Coronary artery (tissue), 2 donors: ENCODE measurements at regions not wholly inside any gene's neighbourhood (a gene's known extent, or its start where the extent isn't known, plus 50 kb on each side); places are given as distances from the start of the nearest gene placed in this dataset.

Experiments used
- DNase-seq: peaks from one replicate; pipeline ENCODE4 v3.0.0-alpha.2; 2017; ENCODE audit warnings: low spot score
- H3K27ac ChIP-seq, 2 donors: fragments of 200-600 bp; sonication (generic); one replicate each; pipeline ENCODE4 v1.5.1; 2016 to 2019
- H3K4me3 ChIP-seq: fragments of 200-600 bp; sonication (generic); 2 replicates; pipeline ENCODE4 v1.5.1; 2016; ENCODE audit warnings: mild to moderate bottlenecking, moderate library complexity
- CTCF ChIP-seq: fragments of 200-600 bp; sonication (generic); IDR thresholded peaks from one replicate; pipeline ENCODE4 v1.5.1; 2019; ENCODE audit warnings: antibody characterized with exemption

DNA sequence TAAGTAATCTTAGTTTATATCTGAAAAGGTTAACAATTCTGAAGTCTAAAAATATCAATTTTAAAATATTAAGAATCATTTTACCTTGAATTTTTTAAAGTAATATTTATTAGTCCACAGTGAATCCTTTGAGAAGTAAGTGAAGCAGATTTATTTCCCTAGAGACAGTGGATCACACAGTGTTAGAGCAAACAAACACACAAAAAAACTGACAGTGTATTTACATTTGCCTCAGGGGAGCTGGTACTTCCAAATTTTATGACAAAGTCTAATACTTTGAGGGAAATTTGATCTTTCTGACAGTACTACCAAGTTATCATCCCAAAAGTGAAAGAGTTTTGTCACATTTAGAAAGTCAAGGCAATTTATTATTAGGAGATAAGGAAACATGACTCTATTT, 1750.6 kb upstream of the CDH9 start:
- H3K27ac ChIP-seq: no peak overlapping the region
- H3K4me3 ChIP-seq: no peak overlapping the region
- TF ChIP-seq CTCF: no peak
- DNase-seq: no peak

DNA sequence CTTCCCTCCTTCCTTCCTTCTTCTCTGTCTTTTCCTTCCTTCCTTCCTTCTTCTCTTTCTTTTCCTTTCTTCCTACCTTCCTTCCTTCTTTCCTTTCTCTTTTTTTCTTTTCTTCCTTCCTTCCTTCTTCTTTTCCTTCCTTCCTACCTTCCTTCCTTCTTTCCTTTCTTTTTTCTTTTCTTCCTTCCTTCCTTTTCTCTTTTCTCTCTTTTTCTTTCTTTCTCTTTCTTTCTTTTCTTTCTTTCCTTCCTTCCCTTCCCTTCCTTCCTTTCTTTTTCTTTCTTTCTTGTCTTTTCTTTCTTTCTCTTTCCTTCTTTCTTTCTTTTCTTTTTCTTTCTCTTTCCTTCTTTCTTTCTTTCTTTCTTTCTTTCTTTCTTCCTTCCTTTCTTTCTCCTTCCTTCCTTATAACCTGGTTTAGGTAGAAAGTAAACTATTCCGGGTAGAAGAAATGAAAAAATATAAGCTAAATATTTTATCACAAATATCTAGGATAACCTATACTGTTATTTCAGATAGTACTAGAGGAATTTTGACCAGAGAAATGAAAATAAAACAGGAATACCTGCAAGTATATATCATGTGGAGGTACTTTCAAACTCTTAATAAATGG, 1741.8 kb upstream of the CDH9 start:
- H3K27ac ChIP-seq: no peak overlapping the region
- TF ChIP-seq CTCF: no peak
- no peak overlapping the region for H3K4me3 ChIP-seq
- DNase-seq: no peak

DNA sequence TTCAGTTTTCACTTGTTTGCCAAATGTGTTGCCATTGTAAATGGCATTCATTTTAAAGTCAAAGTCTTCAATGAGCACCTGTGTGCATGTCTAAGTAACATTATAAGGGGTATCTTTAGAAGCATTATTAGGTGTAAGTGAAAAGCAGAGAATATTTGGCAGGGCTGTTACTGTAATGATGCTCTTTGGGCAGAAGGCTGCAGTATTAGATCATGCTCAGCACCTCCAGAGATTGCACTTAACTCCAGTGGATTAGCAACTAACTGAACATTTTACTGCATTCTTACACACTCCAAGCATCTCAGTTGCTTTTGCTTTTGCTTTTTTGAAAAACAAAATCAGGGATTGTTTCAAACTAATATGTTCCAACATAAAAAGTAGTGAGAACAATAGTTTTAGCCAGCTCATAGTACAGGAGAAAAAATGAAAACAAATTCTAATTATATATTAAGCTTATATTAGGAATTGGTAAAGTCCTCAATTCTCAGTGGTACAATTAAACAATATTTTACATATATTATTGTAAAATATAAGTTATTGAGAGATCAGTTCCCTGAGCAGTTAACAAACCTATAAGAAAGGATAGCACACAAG, 1740.9 kb upstream of the CDH9 start:
- no peak overlapping the region for H3K27ac ChIP-seq
- no peak for TF ChIP-seq CTCF
- no peak overlapping the region for H3K4me3 ChIP-seq
- DNase-seq: no peak

DNA sequence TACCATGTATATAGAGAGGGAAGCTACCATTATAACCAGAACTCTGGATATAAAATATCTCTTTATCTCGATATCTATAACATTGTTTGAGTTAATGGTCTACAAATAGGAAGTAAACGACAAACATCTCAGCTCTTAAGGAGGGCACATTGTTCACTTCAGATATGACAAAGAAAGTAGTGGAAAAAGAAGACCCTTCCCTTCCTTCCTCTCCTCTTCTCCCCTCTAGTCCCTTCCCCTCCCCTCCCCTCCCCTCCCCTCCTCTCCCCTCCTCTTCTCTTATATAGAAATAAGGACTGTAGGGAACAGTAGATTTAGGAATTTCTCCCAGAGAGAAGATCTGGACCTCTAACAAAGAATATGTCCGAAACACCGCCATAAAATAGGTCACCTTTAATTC, 1731.9 kb upstream of the CDH9 start:
- DNase-seq: no peak

DNA sequence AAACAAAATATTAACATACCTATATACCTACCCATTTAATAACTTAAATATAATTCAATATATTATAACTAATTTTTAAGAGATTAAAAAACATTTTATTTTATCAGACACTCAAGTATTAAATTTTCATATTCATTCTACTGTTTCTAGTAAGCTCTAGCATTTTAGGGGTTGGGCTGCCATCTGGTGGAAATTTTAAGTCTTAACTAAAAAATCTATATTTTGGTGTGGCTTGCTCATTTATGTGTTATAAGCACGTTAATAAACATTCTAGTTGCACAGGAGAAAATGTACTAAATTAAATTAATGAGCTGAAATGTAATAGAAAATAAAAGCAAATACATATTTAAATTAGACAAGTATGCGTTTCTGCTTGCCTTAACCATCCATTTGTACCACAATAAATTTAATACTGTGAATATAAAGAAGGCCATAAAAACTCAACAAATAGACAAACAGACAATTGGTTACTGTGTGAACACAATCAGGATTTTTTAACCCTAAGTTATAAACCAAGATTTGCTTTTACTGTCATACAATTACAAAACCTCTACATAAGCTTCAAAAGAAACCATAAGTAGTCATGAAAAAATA, 1728.3 kb upstream of the CDH9 start:
- no peak for DNase-seq
- Histone ChIP-seq H3K27ac (no peak overlapping the region), H3K4me3 (no peak overlapping the region)
- TF ChIP-seq CTCF: peak; percentile 53

More for the DNA sequence above, 1731.9 kb upstream of the CDH9 start:
- no peak overlapping the region for H3K27ac ChIP-seq
- TF ChIP-seq CTCF: no peak
- H3K4me3 ChIP-seq: no peak overlapping the region

- Histone ChIP-seq H3K4me3 (no peak overlapping the region), H3K27ac (no peak overlapping the region)
- DNase-seq: no peak
- TF ChIP-seq CTCF: no peak
These were observed 1713.0 kb upstream of the CDH9 start for GRCh38 chr5:28751396-28751795.

GRCh38 chr5:28750251-28750650, 1711.9 kb upstream of the CDH9 start:
- DNase-seq: no peak
- H3K27ac ChIP-seq: no peak overlapping the region
- H3K4me3 ChIP-seq: no peak overlapping the region
- no peak for TF ChIP-seq CTCF
